Endothelial cell of umbilical vein (primary cell): ENCODE measurements at regions not wholly inside any gene's neighbourhood (a gene's known extent, or its start where the extent isn't known, plus 50 kb on each side); places are given as distances from the start of the nearest gene placed in this dataset.
A peak's percentile ranks its signal among the peaks of the same experiment; 100 is the strongest.

Experiments used
- BruUV-seq: library from RNA; stranded (reverse); fragments of 400-500 nt; replicated peaks from 2 replicates; lab custom pipeline; 2021; lab: Mats Ljungman, UMichigan
- CTCF ChIA-PET: fragments of 300-600, 350-600 bp; sonication (Branson Sonifier 250); formaldehyde crosslinking; loops from one replicate; lab custom pipeline; 2021; ENCODE audit warnings: antibody characterized with exemption, inconsistent platforms; lab: Charles Lee
- POLR2A ChIA-PET: fragments of 300-600, 350-600 bp; sonication (Branson Sonifier 250); formaldehyde crosslinking; loops from one replicate; lab custom pipeline; 2021; ENCODE audit warnings: antibody characterized with exemption, inconsistent platforms; lab: Charles Lee
- DNase-seq: peaks from one replicate; pipeline ENCODE4 v3.0.0-alpha.2; 2011; ENCODE audit warnings: low read depth, low spot score
- FAIRE-seq: peaks from 2 replicates; lab custom pipeline; 2011; peaks lifted over from hg19 to GRCh38; lab: Jason Lieb, UNC
- H2AFZ ChIP-seq: 2 replicates; pipeline ENCODE4 v1.6.0; 2012; ENCODE audit warnings: low read depth, low read length, control low read depth, inconsistent platforms
- H3K27ac ChIP-seq: 2 replicates; pipeline ENCODE4 v1.5.1; 2011; ENCODE audit warnings: low read depth, mild to moderate bottlenecking, control low read depth, low read length, moderate library complexity; ENCODE audit not compliant: insufficient read depth
- H3K27me3 ChIP-seq, 2 experiments: 2 replicates each; pipeline versions ENCODE4 v1.6.0 to v1.6.1; 2011; ENCODE audit warnings: low read length in 2 of 2, mixed read lengths in 1 of 2; ENCODE audit not compliant: control insufficient read depth in 2 of 2, insufficient read depth in 2 of 2
- H3K36me3 ChIP-seq, 2 experiments: 2 replicates in 1 of 2; 3 replicates in 1 of 2; pipeline ENCODE4 v1.5.1; 2011; ENCODE audit warnings: low read length in 2 of 2, mild to moderate bottlenecking in 1 of 2, moderate library complexity in 1 of 2; ENCODE audit not compliant: control insufficient read depth in 2 of 2, insufficient read depth in 2 of 2; ENCODE audit errors: extremely low read depth in 1 of 2
- H3K4me1 ChIP-seq: 3 replicates; pipeline ENCODE4 v1.5.1; 2011; ENCODE audit warnings: mild to moderate bottlenecking, low read length; ENCODE audit not compliant: control insufficient read depth, insufficient read depth; ENCODE audit errors: extremely low read depth
- H3K4me2 ChIP-seq: 2 replicates; pipeline ENCODE4 v1.6.1; 2011; ENCODE audit warnings: low read length, control low read depth, mixed read lengths; ENCODE audit not compliant: insufficient read depth
- H3K4me3 ChIP-seq, 3 experiments: fragments of 200-600 bp in 1 of 3; sonication (generic), shearing (Covaris generic) in 1 of 3; replicated peaks in 1 of 3; 2 replicates each; pipeline ENCODE4 v1.5.1; 2011 to 2016; ENCODE audit warnings: control low read depth in 3 of 3, low read length in 3 of 3, mild to moderate bottlenecking in 2 of 3, inconsistent platforms in 1 of 3, low read depth in 1 of 3, moderate library complexity in 1 of 3; ENCODE audit not compliant: insufficient read depth in 1 of 3
- H3K79me2 ChIP-seq: 2 replicates; pipeline ENCODE4 v1.6.0; 2012; ENCODE audit warnings: low read length, inconsistent platforms; ENCODE audit not compliant: control insufficient read depth, insufficient read depth
- H3K9ac ChIP-seq: replicated peaks from 2 replicates; pipeline ENCODE3; 2011; ENCODE audit warnings: low read length, control low read depth; ENCODE audit not compliant: insufficient read depth; ENCODE audit errors: extremely low read depth
- H3K9me1 ChIP-seq: replicated peaks from 3 replicates; pipeline ENCODE4 v1.6.0; 2011; ENCODE audit warnings: mild to moderate bottlenecking, low read length; ENCODE audit not compliant: control insufficient read depth, insufficient read depth; ENCODE audit errors: extremely low read depth
- H3K9me3 ChIP-seq: replicated peaks from 2 replicates; pipeline ENCODE4 v1.5.1; 2012; ENCODE audit warnings: low read length, inconsistent platforms; ENCODE audit not compliant: control insufficient read depth, insufficient read depth
- H4K20me1 ChIP-seq: replicated peaks from 2 replicates; pipeline ENCODE3; 2011; ENCODE audit warnings: mild to moderate bottlenecking, low read length; ENCODE audit not compliant: control insufficient read depth, insufficient read depth; ENCODE audit errors: extremely low read depth
- CTCF ChIP-seq, 2 donors: IDR thresholded peaks; 1 replicate in 1 of 2; 2 replicates in 1 of 2; pipeline ENCODE4 v1.5.1; 2011; ENCODE audit warnings: low read length in 2 of 2, mild to moderate bottlenecking in 2 of 2, moderate library complexity in 2 of 2, control low read depth in 1 of 2, inconsistent platforms in 1 of 2, low read depth in 1 of 2; ENCODE audit not compliant: insufficient read depth in 1 of 2; ENCODE audit errors: extremely low read depth in 1 of 2
- EZH2 ChIP-seq: IDR thresholded peaks from 2 replicates; pipeline ENCODE4 v1.6.1; 2012; ENCODE audit warnings: borderline replicate concordance, low read depth, mild to moderate bottlenecking, moderate library complexity, low read length, inconsistent platforms; ENCODE audit not compliant: severe bottlenecking
- MAX ChIP-seq: IDR thresholded peaks from 2 replicates; pipeline ENCODE4 v1.6.1; 2011; ENCODE audit not compliant: insufficient read depth, insufficient read length
- MYC ChIP-seq: IDR thresholded peaks from one replicate; pipeline ENCODE4 v1.6.1; 2011; ENCODE audit warnings: mild to moderate bottlenecking, low read depth, low read length
- POLR2A ChIP-seq: IDR thresholded peaks from 2 replicates; pipeline ENCODE4 v1.6.1; 2012; ENCODE audit warnings: low read depth, mild to moderate bottlenecking, control low read depth, low read length
- dilution Hi-C: fragments of 300-500 bp; cut with MboI; formaldehyde crosslinking; loops from one replicate; pipeline ENCODE4 v1.15.0; 2019; ENCODE audit warnings: low sequenced_read_pairs; ENCODE audit not compliant: extremely low pct_ligation_motif_present
- intact Hi-C: fragments of 100-400 bp; cut with micrococcal nuclease; formaldehyde crosslinking; loops from one replicate; pipeline ENCODE4 v1.10.0; 2022

GRCh38 chr3:158911586-158911985, 109.7 kb downstream of the MFSD1 start:
- ChIA-PET CTCF (interaction anchor here (3.3 to 4.8 kb wide), 2 partner anchors 341 to 349 kb away, joined by 25 to 26 read pairs; no protein-coding TSS in a partner anchor), POLR2A (no interaction called here)
- Histone ChIP-seq H3K27me3 (no peaks in the 10 kb centered on the region), H3K4me3 (no peak overlapping the region), H3K9ac (no peak overlapping the region), H2AFZ (no peak overlapping the region), H4K20me1 (no peaks in the 10 kb centered on the region), H3K4me2 (no peak overlapping the region), H3K79me2 (no peaks in the 10 kb centered on the region), H3K36me3 (no peaks in the 10 kb centered on the region), H3K27ac (no peak overlapping the region), H3K4me1 (no peaks in the 10 kb centered on the region), H3K9me1 (no peaks in the 10 kb centered on the region), H3K9me3 (no peaks in the 10 kb centered on the region)
- DNase-seq = no peak
- TF ChIP-seq EZH2 = no peak
- no peak for TF ChIP-seq CTCF (IDR thresholded peaks at IDR 0.05; ENCODE audit: extremely low read depth in 1 of 2, insufficient read depth in 1 of 2, low read depth in 1 of 2, low read length in 2 of 2)
- TF ChIP-seq POLR2A = no peak
- TF ChIP-seq MAX = no peak
- TF ChIP-seq MYC = no peak
- intact Hi-C loops = no loop called here
- BruUV-seq = no TSS peak
- dilution Hi-C loops = loop anchor here (25.0 kb wide), 1 partner anchor 351 kb away; no protein-coding TSS in a partner anchor
- FAIRE-seq = no peak

DNA sequence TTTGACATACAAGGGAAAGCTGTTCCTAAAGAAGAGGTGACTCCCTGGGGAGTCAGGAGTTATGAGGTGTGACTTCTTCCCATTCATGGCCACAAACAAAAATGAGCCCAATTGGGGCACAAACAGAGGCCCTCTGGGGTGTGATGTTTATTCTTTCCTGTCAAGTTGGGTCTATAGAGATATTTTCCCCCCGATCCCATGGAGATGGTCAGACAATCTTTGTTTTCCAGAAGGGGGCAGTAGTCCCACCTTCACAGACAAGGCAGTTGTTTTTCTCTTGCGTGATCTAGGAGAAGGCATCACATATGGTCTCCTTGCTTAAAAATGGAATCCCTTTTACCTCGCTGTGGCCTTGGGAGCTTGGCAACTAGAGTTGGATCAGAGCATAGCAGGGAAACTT, 110.3 kb downstream of the MFSD1 start:
- no TSS peak for BruUV-seq
- Histone ChIP-seq H3K9me1 (no peaks in the 10 kb centered on the region), H2AFZ (no peak overlapping the region), H3K27me3 (no peaks in the 10 kb centered on the region), H3K4me1 (no peaks in the 10 kb centered on the region), H3K4me2 (no peak overlapping the region), H3K4me3 (no peak overlapping the region), H3K9me3 (no peaks in the 10 kb centered on the region), H3K27ac (no peak overlapping the region), H3K36me3 (no peaks in the 10 kb centered on the region), H3K9ac (no peak overlapping the region), H4K20me1 (no peaks in the 10 kb centered on the region), H3K79me2 (no peaks in the 10 kb centered on the region)
- FAIRE-seq (peak; percentile 54), DNase-seq (peak; percentile 4)
- ChIA-PET CTCF (interaction anchor here (3.3 to 4.8 kb wide), 2 partner anchors 341 to 349 kb away, joined by 25 to 26 read pairs; no protein-coding TSS in a partner anchor), POLR2A (no interaction called here)
- intact Hi-C loops (no loop called here), dilution Hi-C loops (loop anchor here (25.0 kb wide), 1 partner anchor 350 kb away; no protein-coding TSS in a partner anchor)
- TF ChIP-seq MYC (no peak), CTCF (IDR thresholded peaks at IDR 0.05; ENCODE audit: extremely low read depth in 1 of 2, insufficient read depth in 1 of 2, low read depth in 1 of 2, low read length in 2 of 2) (peak in 1 of 2 donors; percentile 21)
